ENCODE measurements at regions not wholly inside any gene's neighbourhood (a gene's known extent, or its start where the extent isn't known, plus 50 kb on each side); places are given as distances from the start of the nearest gene placed in this dataset.
"Not testable (repeated sequence)": the region's sequence is repeated elsewhere in the genome, so short reads cannot be mapped to it uniquely, and the experiment has no call there.

DNA sequence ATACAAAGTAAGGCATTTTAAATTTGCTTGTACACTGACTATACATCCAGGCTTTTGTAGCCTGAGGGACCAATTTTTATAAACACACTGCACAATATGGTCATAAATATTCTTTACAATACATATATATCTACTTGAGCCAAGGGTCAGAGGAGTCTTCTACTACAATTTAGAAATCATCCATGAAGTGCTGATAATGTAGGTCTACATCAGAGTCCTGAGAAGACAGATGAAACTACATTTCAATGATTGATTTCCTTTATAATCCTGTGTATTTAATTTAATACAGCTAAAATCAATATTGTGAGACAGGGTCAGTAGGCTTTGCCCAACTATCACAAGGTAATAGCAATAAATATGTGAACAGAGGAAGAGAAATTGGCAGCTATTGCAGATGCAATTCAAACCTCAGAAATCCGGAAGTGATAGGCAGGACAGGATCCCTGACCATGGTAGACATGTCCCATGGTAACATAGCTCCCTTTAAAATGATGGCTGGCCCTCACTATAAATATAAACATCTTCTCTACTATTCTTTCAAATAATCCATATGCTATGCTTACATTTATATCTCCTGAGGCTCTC, 318.0 kb upstream of the POT1 start:
- Mint-ChIP-seq H3K27ac (no peak overlapping the region), H3K27me3 (ENCODE audit: low read depth) (no peaks in the 10 kb centered on the region), H3K4me1 (ENCODE audit: low read depth) (no peaks in the 10 kb centered on the region), H3K36me3 (ENCODE audit: low read depth) (no peaks in the 10 kb centered on the region), H3K9me3 (no peaks in the 10 kb centered on the region), H3K4me3 (no peak overlapping the region)
- DNase-seq (ENCODE audit: low spot score) = no peak

DNA sequence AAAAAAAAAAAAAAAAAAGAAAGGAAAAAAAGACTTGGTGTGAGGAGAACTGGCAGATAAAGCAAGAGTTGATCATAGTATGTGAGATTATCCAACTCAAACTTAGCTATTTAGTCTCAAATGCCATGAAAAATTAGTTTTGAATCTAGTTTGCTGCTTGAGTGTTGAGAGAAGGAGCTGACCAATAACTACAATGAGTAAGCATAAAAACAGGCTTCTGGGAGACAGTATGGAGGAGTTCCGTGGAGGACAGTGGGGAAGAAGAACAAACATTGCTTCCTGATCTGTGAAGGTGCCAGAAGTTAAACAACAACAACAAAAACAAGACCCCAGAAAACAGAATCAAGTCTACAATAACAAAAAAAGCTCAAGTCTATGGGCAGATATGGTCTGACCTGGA, 317.1 kb upstream of the POT1 start:
- DNase-seq (ENCODE audit: low spot score) = no peak
- Mint-ChIP-seq H3K4me3 (no peak overlapping the region), H3K36me3 (ENCODE audit: low read depth) (no peaks in the 10 kb centered on the region), H3K4me1 (ENCODE audit: low read depth) (no peaks in the 10 kb centered on the region), H3K27ac (no peak overlapping the region), H3K9me3 (no peaks in the 10 kb centered on the region), H3K27me3 (ENCODE audit: low read depth) (no peaks in the 10 kb centered on the region)

DNA sequence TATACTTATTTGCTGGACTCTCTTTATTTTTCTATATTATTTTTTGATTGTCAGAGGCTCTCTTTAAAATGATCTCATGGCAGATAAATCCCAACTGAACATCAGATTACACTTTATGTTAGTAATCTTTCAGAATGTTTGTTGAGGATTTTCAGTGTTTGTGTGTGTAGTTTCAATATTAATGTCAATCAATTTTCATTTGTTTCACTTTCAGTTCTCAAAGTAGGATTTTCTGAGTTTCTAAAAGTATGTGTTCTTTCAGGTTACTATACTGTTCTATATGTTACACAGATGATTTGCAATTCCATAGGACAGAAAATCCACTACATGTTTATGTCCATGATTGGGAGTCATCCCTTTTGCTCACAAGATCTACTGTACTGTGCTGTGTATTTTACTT, 311.9 kb upstream of the POT1 start:
- no peak overlapping the region for H3K27ac Mint-ChIP-seq
- no peak for DNase-seq (ENCODE audit: low spot score)
- H3K4me3 Mint-ChIP-seq = no peak overlapping the region
- H3K36me3 Mint-ChIP-seq (ENCODE audit: low read depth) = no peaks in the 10 kb centered on the region
- H3K27me3 Mint-ChIP-seq (ENCODE audit: low read depth) = no peaks in the 10 kb centered on the region
- H3K4me1 Mint-ChIP-seq (ENCODE audit: low read depth) = peaks cover 2% of the 10 kb centered on the region
- peaks cover 5% of the 10 kb centered on the region for H3K9me3 Mint-ChIP-seq

DNA sequence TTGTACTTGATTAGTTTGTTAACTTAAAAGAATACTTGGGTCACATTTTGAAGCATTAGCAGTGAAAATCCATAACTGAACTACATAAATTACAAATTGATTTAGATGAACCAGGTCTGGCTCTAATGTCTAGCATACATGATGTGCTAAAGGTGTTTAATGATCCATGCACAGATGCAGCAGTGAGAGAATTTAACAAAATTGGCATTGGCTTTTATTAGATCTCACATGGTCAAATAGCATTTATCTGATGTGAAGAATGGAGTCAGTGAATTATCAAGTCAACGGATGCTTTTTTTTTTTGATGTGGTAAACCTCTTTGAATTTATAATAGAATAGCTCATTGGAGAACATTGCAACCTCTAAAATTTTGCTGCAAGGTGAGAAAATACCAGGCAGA, 293.0 kb upstream of the POT1 start:
- H3K4me3 Mint-ChIP-seq = no peak overlapping the region
- no peaks in the 10 kb centered on the region for H3K4me1 Mint-ChIP-seq (ENCODE audit: low read depth)

DNA sequence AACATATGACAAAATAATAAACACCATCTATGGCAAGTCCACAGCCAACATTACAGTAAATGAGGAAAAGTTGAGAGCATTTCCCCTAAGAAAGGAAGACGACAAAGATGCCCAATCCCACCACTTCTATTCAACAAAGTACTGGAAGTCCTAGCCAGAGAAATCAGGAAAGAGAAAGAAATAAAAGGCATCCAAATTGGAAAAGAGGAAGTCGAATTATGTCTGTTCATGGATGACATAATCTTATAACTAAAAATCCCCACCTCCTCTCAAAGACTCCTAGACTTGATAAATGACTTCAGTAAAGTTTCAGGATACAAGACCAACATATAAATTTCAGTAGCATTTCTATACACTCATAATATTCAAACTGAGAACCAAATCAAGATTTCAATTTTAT, 288.5 kb upstream of the POT1 start:
- H3K27me3 Mint-ChIP-seq (ENCODE audit: low read depth) = no peaks in the 10 kb centered on the region
- no peaks in the 10 kb centered on the region for H3K4me1 Mint-ChIP-seq (ENCODE audit: low read depth)
- H3K27ac Mint-ChIP-seq = no peak overlapping the region
- H3K36me3 Mint-ChIP-seq (ENCODE audit: low read depth) = no peaks in the 10 kb centered on the region
- no peak overlapping the region for H3K4me3 Mint-ChIP-seq
- peaks cover 17% of the 10 kb centered on the region for H3K9me3 Mint-ChIP-seq
- DNase-seq (ENCODE audit: low spot score) = no peak

More for the DNA sequence above, 293.0 kb upstream of the POT1 start:
- no peak for DNase-seq (ENCODE audit: low spot score)
- H3K27ac Mint-ChIP-seq = no peak overlapping the region
- no peaks in the 10 kb centered on the region for H3K36me3 Mint-ChIP-seq (ENCODE audit: low read depth)
- peaks cover 6% of the 10 kb centered on the region for H3K9me3 Mint-ChIP-seq
- no peaks in the 10 kb centered on the region for H3K27me3 Mint-ChIP-seq (ENCODE audit: low read depth)

DNA sequence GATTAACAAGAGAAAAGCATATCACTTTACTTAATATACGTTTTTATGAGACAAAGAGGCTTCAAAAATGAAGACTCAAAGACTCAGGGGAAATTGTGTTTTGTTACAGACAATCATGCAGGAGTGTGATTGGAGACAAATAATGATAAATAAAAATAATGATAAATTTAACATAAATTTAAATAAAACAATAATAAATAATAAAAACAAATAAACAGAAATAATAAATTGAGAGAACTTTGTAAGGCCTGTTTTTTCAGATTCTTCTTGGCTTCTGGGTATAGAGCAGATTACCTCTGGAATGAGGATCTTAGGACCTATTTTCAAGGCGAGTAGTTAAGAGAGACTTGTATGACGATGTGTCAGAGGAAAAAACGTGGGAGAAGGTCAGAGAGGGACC, 271.4 kb upstream of the POT1 start:
- Mint-ChIP-seq H3K4me3 (no peak overlapping the region), H3K36me3 (ENCODE audit: low read depth) (no peaks in the 10 kb centered on the region), H3K27me3 (ENCODE audit: low read depth) (no peaks in the 10 kb centered on the region), H3K4me1 (ENCODE audit: low read depth) (no peaks in the 10 kb centered on the region), H3K9me3 (no peaks in the 10 kb centered on the region), H3K27ac (no peak overlapping the region)
- no peak for DNase-seq (ENCODE audit: low spot score)

DNA sequence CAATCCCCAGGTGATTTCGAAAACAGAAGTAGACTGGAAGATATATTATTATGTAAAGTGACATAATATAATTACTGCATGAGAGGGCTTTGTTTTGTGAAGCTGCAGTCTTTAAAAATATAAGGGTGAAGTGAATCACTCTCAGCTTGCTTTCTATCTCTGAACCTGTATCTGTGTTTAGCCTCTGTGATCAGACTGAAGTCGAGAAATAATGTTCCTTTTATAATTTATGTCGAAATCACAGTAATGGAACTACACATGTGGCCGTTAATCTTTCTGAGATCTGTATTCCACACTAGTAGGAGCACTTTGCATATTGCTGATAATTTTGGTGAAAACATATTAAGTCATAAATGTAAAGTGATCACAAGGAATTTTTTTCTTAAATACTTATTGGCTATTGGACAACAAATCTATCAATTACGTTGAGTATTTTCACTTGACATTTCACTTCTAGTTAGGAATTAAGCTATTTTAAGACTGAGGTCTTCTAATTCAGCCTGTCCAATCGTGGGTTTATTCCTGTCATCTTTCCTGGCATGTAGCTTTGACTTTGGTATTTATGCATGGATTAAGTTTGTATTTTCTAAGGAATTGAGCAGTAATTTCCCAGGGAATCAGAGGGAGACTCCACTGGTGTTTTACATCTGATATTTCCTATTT, 268.2 kb upstream of the POT1 start:
- H3K27ac Mint-ChIP-seq = no peak overlapping the region
- no peak for DNase-seq (ENCODE audit: low spot score)
- no peaks in the 10 kb centered on the region for H3K27me3 Mint-ChIP-seq (ENCODE audit: low read depth)
- no peak overlapping the region for H3K4me3 Mint-ChIP-seq
- H3K9me3 Mint-ChIP-seq = peaks cover 3% of the 10 kb centered on the region
- no peaks in the 10 kb centered on the region for H3K36me3 Mint-ChIP-seq (ENCODE audit: low read depth)
- H3K4me1 Mint-ChIP-seq (ENCODE audit: low read depth) = no peaks in the 10 kb centered on the region

DNA sequence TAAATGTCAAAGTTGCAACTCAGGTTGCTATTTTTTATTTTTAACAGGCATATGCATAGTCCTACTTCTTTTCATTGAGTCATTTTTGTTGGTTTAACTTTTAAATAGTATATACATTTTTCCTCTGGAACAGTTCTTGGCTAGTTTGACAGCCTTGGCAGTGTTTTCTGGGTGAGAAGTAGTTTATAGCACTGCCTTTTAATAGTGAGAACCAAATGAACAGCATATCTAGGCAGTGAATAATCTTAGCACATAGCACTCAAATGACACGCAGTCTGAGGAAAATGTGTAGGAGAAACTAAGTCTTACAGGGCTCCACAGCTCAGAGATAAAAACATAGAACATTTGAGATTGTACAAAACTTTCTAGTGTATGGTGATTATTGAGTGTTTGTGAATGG, 265.5 kb upstream of the POT1 start:
- H3K9me3 Mint-ChIP-seq = peaks cover 12% of the 10 kb centered on the region

DNA sequence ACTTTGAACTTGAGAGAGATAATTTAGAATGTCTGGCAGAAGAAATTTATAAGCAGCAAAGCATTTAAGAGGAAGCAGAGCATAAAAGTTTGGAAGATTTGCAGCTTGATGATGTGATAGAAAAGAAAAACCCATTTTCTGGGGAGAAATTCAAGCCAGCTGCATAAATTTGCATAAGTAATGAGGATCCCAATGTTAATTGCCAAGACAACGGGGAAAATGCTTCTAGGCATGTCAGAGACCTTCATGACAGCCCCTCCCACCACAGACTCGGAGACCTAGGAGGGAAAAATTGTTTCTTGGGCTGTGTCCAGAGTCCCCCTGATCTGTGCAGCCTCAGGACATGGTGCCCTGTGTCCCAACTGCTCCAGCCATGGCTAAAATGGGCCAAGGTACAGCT, 263.6 kb upstream of the POT1 start:
- Mint-ChIP-seq H3K4me1 (ENCODE audit: low read depth) (no peaks in the 10 kb centered on the region), H3K4me3 (no peak overlapping the region), H3K9me3 (peaks cover 12% of the 10 kb centered on the region), H3K27ac (no peak overlapping the region), H3K36me3 (ENCODE audit: low read depth) (no peaks in the 10 kb centered on the region), H3K27me3 (ENCODE audit: low read depth) (no peaks in the 10 kb centered on the region)
- no peak for DNase-seq (ENCODE audit: low spot score)

More for the DNA sequence above, 265.5 kb upstream of the POT1 start:
- Mint-ChIP-seq H3K27ac (no peak overlapping the region), H3K4me1 (ENCODE audit: low read depth) (no peaks in the 10 kb centered on the region), H3K4me3 (no peak overlapping the region), H3K27me3 (ENCODE audit: low read depth) (no peaks in the 10 kb centered on the region), H3K36me3 (ENCODE audit: low read depth) (no peaks in the 10 kb centered on the region)
- DNase-seq (ENCODE audit: low spot score) = no peak

DNA sequence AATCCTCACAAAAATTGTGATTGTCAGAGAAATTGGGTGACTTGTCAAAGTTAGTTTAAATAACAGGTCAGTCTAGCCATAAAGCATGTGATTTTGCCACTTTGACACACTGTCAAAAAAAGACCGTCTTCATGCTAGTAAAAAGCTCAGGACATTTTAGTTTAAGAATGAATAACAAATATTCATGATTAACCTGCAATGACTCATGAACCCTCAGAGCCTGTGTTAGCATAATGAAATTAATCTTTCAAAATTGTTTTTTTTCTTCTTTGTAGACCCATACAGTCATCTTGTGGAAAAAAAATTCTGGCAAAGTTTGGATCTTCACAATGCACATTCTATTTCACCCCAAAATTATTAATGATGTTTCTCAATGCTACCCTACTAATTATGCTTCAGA, 255.2 kb upstream of the POT1 start:
- Mint-ChIP-seq H3K27ac (no peak overlapping the region), H3K4me3 (no peak overlapping the region), H3K9me3 (peaks cover 12% of the 10 kb centered on the region), H3K27me3 (ENCODE audit: low read depth) (no peaks in the 10 kb centered on the region), H3K4me1 (ENCODE audit: low read depth) (no peaks in the 10 kb centered on the region), H3K36me3 (ENCODE audit: low read depth) (no peaks in the 10 kb centered on the region)
- no peak for DNase-seq (ENCODE audit: low spot score)

DNA sequence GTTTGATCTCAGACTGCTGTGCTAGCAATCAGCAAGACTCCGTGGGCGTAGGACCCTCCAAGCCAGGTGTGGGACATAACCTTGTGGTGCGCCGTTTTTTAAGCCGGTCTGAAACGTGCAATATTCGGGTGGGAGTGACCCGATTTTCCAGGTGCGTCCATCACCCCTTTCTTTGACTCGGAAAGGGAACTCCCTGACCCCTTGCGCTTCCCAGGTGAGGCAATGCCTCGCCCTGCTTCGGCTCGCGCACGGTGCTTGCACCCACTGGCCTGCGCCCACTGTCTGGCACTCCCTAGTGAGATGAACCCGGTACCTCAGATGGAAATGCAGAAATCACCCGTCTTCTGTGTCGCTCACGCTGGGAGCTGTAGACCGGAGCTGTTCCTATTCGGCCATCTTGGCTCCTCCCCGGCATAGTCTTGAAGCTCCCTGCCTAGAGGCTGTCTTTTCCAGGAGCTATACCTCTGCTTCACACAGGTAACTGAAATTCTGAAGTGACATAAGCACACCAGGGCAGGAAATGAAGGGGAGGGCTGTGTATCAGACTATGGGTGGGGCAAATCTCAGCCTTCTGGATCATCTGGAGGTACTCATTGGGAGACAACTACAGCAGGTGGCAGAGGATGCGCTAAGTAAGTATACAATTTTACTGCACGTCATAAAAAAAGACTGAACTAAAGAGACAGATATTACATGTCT, 252.1 kb upstream of the POT1 start:
- H3K36me3 Mint-ChIP-seq (ENCODE audit: low read depth); H3K4me1 Mint-ChIP-seq (ENCODE audit: low read depth); H3K4me3 Mint-ChIP-seq; H3K27ac Mint-ChIP-seq; H3K27me3 Mint-ChIP-seq (ENCODE audit: low read depth); H3K9me3 Mint-ChIP-seq; DNase-seq (ENCODE audit: low spot score): not testable (repeated sequence)

DNA sequence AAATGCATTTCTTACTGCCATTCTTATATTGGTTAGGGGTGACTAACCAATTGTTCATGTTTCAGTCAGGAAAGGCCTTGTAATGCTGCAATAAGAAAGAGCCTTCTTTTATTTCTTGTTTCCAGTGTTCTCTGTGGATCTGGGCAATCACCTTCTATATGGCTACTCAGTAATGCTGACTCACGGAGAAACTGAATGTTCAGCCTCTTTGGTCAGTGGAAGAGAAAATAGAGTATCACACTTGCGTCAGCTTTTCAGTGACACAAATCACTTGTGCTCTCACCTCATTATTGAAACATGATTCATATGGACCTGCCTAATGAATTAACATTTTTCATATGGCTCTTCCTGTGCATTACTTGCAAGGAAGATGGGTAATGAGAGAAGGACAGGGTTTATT, 243.9 kb upstream of the POT1 start:
- Mint-ChIP-seq H3K4me1 (ENCODE audit: low read depth) (no peaks in the 10 kb centered on the region), H3K27me3 (ENCODE audit: low read depth) (no peaks in the 10 kb centered on the region), H3K27ac (no peak overlapping the region), H3K9me3 (no peaks in the 10 kb centered on the region), H3K36me3 (ENCODE audit: low read depth) (no peaks in the 10 kb centered on the region), H3K4me3 (no peak overlapping the region)
- DNase-seq (ENCODE audit: low spot score) = no peak

DNA sequence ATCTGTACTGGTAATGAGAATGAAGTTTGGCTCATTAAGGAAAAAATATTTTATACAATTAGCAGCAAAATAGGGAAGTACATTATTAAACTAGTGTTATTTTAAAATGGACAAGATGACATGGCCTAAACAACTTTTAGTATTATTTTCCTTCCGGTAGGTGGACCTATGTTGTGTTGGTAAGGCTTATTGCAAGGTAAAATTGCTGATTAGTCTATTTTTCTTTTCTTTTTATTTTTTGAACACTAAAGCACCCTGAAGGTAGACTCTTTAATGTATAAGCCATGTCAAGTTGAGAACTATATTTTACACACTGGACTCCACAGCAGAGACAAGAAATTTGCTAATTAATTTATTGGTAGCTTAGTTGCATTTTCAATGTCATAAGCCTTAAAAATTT, 239.5 kb upstream of the POT1 start:
- Mint-ChIP-seq H3K36me3 (ENCODE audit: low read depth) (no peaks in the 10 kb centered on the region), H3K9me3 (no peaks in the 10 kb centered on the region)

DNA sequence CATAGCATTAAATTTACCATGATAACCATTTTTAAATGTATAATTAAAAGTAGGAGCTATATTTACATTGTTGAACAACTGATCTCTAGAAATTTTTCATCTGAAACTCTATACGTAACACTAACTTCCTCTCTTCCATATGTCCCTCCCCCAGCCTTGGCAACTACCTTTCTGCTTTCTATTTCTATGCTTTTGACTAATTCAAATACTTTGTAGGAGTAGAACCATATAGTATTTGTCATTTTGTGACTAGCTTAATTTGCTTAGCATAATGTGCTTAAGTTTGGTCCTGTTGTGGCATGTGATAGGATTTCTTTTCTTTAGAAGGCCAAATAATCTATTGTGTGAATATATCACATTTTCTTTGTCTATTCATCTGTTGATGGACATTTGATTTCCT, 225.3 kb upstream of the POT1 start:
- H3K4me3 Mint-ChIP-seq = no peak overlapping the region
- H3K27me3 Mint-ChIP-seq (ENCODE audit: low read depth) = no peaks in the 10 kb centered on the region
- DNase-seq (ENCODE audit: low spot score) = no peak
- no peaks in the 10 kb centered on the region for H3K4me1 Mint-ChIP-seq (ENCODE audit: low read depth)
- no peaks in the 10 kb centered on the region for H3K36me3 Mint-ChIP-seq (ENCODE audit: low read depth)
- H3K27ac Mint-ChIP-seq = no peak overlapping the region
- H3K9me3 Mint-ChIP-seq = no peaks in the 10 kb centered on the region

More for the DNA sequence above, 239.5 kb upstream of the POT1 start:
- Mint-ChIP-seq H3K4me1 (ENCODE audit: low read depth) (no peaks in the 10 kb centered on the region), H3K4me3 (no peak overlapping the region), H3K27ac (no peak overlapping the region), H3K27me3 (ENCODE audit: low read depth) (no peaks in the 10 kb centered on the region)
- no peak for DNase-seq (ENCODE audit: low spot score)

All from T-helper 2 cell treated with Interferon-gamma antibody and Interleukin-4, amounts not matched to agents 5 μg/mL and 100 μg/mL, for 36 hours (primary cell).